Lower lobe of right lung (tissue), 2 donors: ENCODE measurements at regions not wholly inside any gene's neighbourhood (a gene's known extent, or its start where the extent isn't known, plus 50 kb on each side); places are given as distances from the start of the nearest gene placed in this dataset.
A peak's percentile ranks its signal among the peaks of the same experiment; 100 is the strongest.

Experiments used
- ATAC-seq, 2 donors: fragments of 200-7000 bp; cut with Tn5 transposase; one replicate each; pipeline ENCODE4 v1.9.1; 2020 to 2022; ENCODE audit warnings: mild to moderate bottlenecking in 2 of 2, moderate library complexity in 2 of 2
- DNase-seq: peaks from one replicate; pipeline ENCODE4 v3.0.0-alpha.2; 2020
- H3K27ac ChIP-seq: fragments of 200-600 bp; one replicate; pipeline ENCODE4 v1.8.0; 2022
- H3K27me3 ChIP-seq: fragments of 200-600 bp; one replicate; pipeline ENCODE4 v1.8.0; 2022; ENCODE audit warnings: low read depth
- H3K36me3 ChIP-seq: fragments of 200-600 bp; one replicate; pipeline ENCODE4 v1.8.0; 2022; ENCODE audit warnings: mild to moderate bottlenecking
- H3K4me1 ChIP-seq: fragments of 200-600 bp; one replicate; pipeline ENCODE4 v1.8.0; 2022
- H3K4me3 ChIP-seq: fragments of 200-600 bp; one replicate; pipeline ENCODE4 v1.8.0; 2022; ENCODE audit warnings: mild to moderate bottlenecking
- H3K9me3 ChIP-seq: fragments of 200-600 bp; one replicate; pipeline ENCODE4 v1.8.0; 2022
- CTCF ChIP-seq: fragments of 200-600 bp; IDR thresholded peaks from one replicate; pipeline ENCODE4 v1.8.0; 2022; ENCODE audit warnings: antibody characterized with exemption, mild to moderate bottlenecking
- intact Hi-C: fragments of 100-400 bp; cut with DNase I; formaldehyde crosslinking; loops from one replicate; pipeline ENCODE4 v1.11.0; 2022
- donor health status: DM: no; HTN: yes; CAD: no; lungs with severe emphysema.

- Histone ChIP-seq H3K27ac (no peak overlapping the region), H3K36me3 (no peaks in the 10 kb centered on the region), H3K9me3 (no peaks in the 10 kb centered on the region), H3K4me3 (no peak overlapping the region), H3K27me3 (no peaks in the 10 kb centered on the region), H3K4me1 (peaks cover 9% of the 10 kb centered on the region)
- intact Hi-C loops: no loop called here
- ATAC-seq (peak; percentile 8 to 66), DNase-seq (no peak)
- no peak for TF ChIP-seq CTCF
Observed at GRCh38 chr5:74105126-74105780, 479.3 kb downstream of the ARHGEF28 start.

GRCh38 chr5:74103131-74104023, 477.4 kb downstream of the ARHGEF28 start:
- no peaks in the 10 kb centered on the region for H3K36me3 ChIP-seq
- ATAC-seq (peak; percentile 39 to 42), DNase-seq (no peak)
- peaks cover 7% of the 10 kb centered on the region for H3K9me3 ChIP-seq
- H3K4me1 ChIP-seq: peaks cover 9% of the 10 kb centered on the region
- H3K27me3 ChIP-seq: no peaks in the 10 kb centered on the region
- intact Hi-C loops: no loop called here
- no peak overlapping the region for H3K27ac ChIP-seq
- TF ChIP-seq CTCF: no peak
- no peak overlapping the region for H3K4me3 ChIP-seq

- no peaks in the 10 kb centered on the region for H3K27me3 ChIP-seq
- no peak for TF ChIP-seq CTCF
- no peak overlapping the region for H3K27ac ChIP-seq
- no peak overlapping the region for H3K4me3 ChIP-seq
- peaks cover 5% of the 10 kb centered on the region for H3K4me1 ChIP-seq
- no peaks in the 10 kb centered on the region for H3K36me3 ChIP-seq
- H3K9me3 ChIP-seq: peaks cover 7% of the 10 kb centered on the region
- ATAC-seq (no peak), DNase-seq (no peak)
- intact Hi-C loops: no loop called here
Observed at GRCh38 chr5:74100268-74100665, 474.3 kb downstream of the ARHGEF28 start.

- ATAC-seq: no peak
- intact Hi-C loops: no loop called here
- no peak for TF ChIP-seq CTCF
Observed at GRCh38 chr5:74099538-74100267, 473.7 kb downstream of the ARHGEF28 start.

GRCh38 chr5:74098941-74099340, 472.9 kb downstream of the ARHGEF28 start:
- intact Hi-C loops: no loop called here
- TF ChIP-seq CTCF: no peak
- H3K4me3 ChIP-seq: no peak overlapping the region
- no peaks in the 10 kb centered on the region for H3K4me1 ChIP-seq
- no peak overlapping the region for H3K27ac ChIP-seq
- ATAC-seq (no peak), DNase-seq (no peak)
- no peaks in the 10 kb centered on the region for H3K36me3 ChIP-seq
- peaks cover 7% of the 10 kb centered on the region for H3K9me3 ChIP-seq
- H3K27me3 ChIP-seq: no peaks in the 10 kb centered on the region

More at GRCh38 chr5:74099538-74100267, 473.7 kb downstream of the ARHGEF28 start:
- Histone ChIP-seq H3K4me3 (no peak overlapping the region), H3K36me3 (no peaks in the 10 kb centered on the region), H3K9me3 (peaks cover 7% of the 10 kb centered on the region), H3K4me1 (no peaks in the 10 kb centered on the region), H3K27me3 (no peaks in the 10 kb centered on the region), H3K27ac (no peak overlapping the region)
- DNase-seq: no peak
